SIG-M5 treated with dmso at 0.1 percent for 504 hours (cell line): ENCODE measurements at regions not wholly inside any gene's neighbourhood (a gene's known extent, or its start where the extent isn't known, plus 50 kb on each side); places are given as distances from the start of the nearest gene placed in this dataset.
A peak's percentile ranks its signal among the peaks of the same experiment; 100 is the strongest.

Source experiments
- DNase-seq: peaks from one replicate; lab custom pipeline; 2025; ENCODE audit not compliant: unreplicated experiment; lab: John Stamatoyannopoulos, UW

DNA sequence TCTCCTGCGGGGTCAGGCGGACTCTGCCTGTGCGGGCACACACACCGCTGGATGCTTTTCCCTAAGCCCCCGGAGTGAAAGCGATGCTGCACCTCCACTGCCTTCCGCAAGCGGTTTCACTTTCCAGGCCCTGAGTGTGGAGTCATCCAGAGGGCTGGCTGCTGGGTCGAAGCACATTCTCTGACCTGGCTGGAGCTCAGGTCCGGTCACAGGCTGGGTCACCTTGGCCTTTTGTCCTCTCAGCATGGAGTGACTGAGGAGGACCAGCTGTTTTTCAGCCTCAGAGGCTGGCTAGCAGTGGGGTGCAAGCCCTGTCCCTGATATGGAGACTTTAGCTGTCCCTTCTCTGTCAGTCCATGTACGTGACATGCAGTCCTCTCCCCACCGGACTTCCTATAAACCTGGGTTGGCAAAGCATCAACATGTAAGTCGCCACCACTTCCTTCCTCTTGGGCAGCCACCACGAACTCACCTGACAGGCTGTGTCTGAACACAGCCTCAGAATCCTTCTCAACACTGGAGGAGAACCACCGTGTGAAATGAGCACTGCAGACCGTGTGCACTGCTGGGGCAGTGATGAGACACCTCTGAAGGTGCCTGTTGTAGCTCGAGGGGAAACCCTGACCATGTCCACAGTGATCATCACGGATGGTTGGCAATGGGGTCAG is 51.3 kb downstream of the GADD45G start:
- no peak for DNase-seq

DNA sequence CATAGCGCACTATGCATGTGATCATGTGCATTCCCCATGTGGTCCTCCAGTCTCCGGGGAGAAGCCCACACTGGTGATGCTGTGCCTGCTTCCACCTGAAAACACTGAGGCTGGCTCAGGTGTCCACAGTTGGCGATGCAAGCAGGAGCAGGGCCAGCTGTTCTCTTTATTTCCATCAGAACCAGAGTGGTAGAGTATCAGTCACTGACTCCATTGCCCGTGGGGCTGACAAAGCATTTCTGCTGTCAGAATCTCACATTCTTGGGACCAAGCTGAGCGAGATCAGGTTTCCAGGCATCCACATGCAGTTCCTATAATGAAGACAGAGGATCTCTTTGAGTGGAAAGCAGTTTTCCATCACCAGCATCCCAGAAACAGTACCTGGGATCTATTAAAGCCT is 52.5 kb downstream of the GADD45G start:
- no peak for DNase-seq

DNA sequence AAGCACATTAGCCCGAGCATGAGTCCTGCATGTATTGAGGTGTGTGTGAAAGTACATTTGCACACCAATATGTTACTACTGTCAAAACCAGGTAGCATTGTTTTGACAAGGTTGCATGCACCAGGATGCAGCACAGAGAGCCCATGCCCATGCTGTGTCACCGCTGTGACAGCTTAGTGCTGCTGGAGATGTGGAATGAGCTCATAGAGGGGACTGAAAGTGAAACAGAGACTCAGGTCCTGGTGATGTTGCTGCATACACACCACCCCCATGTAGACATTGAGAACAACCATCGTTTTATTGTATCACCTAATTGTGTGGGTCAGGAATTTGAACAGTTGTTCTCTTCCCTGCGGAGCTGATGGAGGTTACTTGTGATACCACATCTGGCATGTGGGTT is 53.0 kb downstream of the GADD45G start:
- DNase-seq, result no peak

DNA sequence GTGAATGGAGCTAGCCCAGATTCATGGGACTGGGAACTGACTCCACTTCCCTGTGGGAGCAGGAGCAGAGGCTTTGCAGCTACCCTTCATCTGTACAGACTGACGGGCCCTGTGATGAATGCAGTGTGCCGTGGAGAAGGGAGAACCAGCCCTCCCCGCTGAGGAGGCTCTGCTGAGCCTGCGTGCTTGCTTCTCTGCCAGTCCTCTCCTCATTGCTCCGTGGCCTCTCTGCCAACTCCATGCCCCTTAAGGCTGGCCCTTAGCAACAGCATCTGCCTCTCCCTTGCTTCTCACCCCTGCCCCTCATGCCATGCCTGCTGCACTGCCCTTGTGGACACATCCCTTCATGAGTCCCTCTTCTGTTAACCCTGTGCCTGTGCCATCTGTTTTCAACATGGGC is 53.6 kb downstream of the GADD45G start:
- DNase-seq, result no peak

DNA sequence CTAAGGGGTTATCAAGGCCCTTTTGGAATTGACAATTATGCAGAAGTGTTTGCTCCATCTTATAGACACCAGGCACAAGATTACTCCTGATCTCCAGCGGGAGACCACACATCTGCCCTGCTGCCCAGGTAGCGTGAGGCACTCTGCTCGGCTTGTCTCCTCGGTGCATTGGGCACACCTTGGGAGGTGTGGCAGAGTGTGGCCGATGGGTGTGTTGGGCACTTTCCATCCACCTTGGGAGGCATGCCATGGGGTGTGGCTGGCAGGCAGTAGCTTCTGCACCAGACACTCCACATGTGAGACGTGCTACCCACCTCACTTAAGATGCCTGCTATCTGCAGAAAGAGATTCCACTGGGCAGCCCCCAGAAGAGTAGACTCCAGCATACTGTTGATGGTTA is 54.1 kb downstream of the GADD45G start:
- DNase-seq, result no peak

DNA sequence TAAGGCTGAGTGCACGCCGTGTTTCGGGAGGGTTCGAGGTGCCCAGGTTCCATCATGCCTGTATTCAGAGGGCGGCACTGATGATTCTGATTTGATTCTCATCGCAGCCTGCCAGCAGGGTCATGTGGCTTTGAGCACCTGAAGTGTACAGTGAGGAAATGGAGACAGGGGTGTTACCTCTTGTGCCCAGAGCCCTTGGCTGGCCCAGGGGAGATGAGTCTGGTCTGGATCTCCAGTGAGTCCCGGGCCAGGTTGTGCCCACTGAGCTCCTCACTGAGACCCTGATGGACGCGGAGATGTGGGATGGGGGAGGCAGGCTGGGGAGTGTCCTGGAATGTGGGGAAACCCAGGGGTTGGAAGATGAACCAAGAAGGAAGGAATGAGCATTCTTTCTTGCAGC is 54.7 kb downstream of the GADD45G start:
- DNase-seq, result no peak

DNA sequence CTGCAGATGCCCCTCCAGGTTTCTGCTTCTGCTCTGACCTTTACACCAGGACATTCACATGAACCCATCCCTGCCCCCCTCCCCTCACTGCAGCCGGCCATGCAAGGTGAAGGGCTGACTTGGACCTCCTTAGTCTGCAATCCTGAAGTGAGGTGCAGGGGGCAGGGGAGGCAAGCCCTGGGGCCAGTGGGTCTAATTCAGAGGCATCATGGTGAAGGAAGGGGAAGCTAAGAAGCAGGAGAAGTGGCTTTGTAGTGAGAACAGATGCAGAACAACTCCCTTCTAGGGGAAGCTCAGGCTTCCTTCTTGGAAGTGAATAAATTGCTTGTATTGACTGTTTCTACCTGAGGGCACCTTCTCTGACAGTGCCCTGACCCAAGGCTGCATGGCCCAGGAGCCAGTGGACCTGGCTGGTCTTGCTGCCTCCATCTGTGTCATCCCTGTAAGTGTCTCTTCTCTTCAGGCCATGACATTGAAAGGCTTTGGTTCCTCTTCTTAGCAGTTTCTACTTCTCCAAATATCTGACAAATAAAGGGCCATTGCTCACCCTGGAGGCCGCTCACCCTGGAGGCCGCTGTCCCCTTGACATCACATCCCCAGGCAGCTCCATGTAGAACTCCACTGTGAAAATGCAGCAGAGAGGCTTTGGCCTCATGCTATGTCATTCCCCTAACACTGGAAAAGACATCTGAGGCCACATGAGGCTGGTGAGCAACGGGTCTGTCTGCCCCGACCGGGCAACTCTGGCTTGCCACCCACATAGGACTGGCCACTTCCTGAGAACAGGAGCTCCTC is 55.3 kb downstream of the GADD45G start:
- DNase-seq, result peak; percentile 41

DNA sequence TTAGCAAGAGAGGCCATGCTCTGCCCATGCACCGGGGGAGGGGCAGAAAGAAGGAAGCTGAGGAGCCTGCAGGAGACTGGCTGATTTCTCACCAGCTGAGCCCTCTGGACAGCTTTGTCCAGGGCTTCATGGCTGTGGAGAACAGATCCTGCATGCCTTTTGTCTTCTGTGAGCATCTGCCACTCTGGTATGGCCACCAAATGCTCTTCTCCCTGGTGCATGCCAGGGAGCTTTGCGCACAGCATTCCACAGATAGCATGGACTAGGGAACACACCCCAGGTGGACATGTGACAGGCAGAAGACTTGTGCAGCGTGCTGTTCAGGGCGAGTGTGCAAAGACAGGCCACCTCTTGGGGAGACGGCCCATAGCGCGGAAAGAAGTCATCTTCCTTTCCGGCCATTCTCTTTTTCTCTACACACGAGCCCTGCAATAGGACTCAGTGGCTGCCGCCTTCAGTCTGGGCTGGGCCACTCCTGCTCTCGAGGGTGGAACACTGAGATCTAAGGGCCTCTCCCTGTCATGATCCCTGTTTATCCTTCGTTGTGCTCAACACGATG is 56.7 kb downstream of the GADD45G start:
- DNase-seq, result no peak

DNA sequence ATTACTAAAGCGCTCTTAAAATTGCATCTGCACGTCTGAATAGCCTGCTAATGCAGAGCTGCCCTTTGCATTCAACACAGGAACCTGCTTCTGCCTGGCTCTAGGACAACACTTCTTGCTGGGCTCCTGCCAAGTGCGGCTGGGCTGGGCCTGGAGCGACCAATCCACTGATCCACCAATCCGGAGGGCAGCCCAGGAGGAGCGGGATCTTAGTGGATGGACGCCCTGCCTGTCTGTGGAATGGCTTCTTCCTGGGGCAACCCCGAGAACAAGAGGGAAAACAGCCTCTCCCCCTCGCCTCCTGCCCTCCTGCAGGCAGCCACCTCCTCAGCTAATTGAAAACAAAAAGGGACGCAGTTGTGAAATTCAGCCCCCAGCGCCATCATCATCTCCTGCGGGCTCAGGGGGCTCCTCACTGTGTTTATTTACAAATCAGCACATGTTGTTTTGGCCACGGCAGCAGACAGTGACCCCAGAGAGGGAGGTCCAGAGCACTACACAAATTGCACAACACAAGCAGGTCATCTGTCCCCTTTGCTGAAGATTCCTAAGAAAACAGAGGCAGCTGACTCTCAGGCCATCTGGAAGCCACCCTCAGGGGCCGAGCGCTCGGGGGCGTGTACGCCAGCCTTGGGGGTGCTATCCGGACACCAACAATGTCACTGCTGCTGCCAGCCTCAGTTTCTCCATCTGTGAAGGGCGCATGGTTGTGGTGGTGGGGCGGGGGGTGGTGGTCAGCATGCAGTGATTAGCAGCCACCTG is 57.3 kb downstream of the GADD45G start:
- DNase-seq, result peak; percentile 63

DNA sequence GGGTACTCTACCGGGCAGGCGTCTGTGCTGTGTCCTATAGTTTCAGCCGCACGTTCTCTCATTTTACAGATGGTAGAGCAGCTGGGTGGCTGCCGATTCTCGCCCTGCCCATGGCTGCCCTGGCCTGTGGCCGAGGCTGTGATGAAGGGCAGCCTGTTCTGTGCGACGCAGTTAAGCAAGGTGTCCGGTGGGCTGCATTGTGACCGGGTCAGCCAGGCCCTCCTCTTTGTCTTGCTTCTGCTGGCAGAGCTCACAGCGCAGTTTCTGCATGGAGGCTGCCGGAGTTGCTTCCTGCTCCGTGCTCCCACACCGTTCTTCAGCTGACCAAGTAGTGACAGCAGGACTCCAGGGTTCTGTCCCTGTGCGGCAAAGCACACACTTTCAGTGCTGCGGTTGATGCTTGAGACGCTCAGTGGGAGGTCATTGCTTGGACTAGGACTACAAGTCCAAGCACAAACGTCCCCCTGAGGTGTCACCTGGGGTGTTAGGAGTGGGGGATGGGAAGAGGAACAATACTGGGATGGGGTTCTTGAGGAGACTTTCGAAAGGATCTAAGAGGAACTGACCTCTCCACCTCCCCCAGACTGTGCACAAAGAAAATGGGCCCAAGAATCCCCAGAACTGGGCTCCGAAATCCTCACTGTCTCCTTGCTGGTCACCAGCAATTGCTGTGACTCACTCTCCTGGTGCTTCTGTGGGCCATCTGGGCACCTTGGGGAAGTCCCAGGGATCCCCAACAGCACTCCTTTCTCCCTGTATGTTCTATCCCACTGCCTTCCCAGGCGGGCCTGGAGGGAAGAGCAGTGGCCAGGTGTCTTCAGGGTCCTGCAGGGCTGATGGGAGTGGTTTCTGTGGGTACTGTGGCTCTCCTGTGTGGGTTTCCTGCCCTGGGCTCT is 58.2 kb downstream of the GADD45G start:
- DNase-seq, result no peak

DNA sequence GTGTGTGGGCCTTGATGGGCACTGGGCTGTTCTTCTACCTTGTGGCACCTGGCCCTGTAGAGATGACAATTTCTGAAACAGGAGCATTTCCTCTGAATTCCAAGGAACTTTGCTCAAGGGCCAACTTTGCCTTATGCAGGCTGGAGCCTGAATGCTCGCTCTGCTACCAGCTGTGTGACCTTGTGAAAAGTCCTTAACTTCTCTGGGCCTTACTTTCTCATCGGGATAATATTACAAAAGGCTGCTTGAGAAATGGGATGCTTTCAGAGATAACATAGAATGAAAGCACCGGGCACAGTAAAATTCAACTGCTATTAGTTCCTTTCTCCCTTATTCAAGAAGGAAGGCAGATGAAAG is 58.8 kb downstream of the GADD45G start:
- no peak for DNase-seq

DNA sequence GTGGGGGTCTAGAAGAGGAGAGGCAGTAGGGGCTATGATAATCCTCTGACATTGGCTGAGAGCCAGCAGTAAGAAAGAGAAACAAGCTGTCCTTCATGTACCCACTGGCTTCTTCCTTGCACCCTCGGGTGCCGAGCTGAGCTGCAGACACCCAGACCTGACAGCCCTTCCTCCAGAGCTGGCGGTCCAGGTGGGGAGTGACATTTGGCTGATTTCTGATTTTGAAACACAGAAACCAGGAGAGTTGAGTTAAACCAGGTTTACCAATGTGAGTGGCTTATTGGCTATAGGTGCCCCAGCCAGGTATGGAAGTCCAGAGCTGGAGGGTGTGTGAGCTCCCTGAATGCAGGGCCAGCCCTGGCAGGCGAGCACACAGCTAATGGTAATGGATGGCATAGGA is 59.2 kb downstream of the GADD45G start:
- DNase-seq, result no peak

DNA sequence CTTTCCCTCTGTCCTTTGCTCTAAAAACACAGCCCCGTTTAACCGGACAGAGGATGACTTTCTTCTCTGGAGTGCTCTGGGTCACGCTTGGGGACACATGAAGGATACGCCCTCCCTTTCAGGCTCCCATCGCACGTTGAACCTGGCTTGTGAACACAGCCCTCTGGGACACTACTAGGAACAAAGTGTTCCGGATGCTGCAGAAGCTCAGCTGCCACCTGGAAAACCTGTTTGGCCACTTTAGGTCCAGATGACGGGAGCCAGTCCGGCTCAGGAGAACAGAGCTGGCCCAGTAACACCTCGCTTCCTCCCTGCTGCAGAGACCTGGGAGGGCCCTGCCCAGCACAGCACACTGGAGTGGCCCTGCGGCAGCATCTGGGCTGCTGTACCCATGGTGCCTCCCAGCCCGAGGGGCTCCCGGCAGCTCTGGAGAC is 60.1 kb downstream of the GADD45G start:
- peak; percentile 57 for DNase-seq

DNA sequence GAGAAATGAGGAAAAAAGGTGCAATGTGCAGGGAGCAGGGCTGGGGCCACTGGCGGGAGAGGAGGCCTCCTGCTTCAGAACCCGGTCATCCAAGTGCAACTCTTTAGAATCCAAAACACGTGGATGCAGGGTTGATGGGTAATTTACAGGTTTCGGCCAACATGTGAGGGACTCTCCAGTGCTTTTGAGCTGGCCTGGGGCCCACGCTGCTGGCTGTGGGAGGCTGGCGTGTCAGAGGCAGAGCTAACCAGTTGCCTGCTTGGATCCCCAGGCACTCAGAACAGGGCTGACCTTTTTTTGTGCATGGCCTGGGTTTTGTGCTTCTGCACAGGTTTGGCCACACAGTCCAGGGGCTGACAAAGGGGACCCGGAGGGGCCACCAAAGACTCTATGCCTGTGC is 61.6 kb downstream of the GADD45G start:
- DNase-seq, result no peak

DNA sequence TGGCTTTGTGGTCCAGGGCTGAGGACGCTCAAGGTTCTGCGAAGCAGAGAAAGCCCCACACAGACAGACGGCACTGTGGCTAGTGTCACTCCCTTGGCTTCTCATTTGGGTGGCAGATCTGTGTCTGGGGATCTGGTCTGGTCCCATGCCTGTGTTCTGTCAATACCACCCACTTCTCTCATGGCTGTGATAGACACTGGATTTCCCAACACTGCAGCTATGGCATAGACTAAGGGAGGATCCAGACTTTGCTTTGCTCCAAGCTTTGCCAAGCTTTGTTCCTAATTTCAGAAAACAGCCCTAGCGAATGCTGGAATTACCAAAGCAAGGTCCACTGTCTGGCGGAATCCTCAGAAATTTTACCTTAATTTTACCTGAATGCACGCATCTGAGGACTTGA is 62.1 kb downstream of the GADD45G start:
- DNase-seq, result no peak

DNA sequence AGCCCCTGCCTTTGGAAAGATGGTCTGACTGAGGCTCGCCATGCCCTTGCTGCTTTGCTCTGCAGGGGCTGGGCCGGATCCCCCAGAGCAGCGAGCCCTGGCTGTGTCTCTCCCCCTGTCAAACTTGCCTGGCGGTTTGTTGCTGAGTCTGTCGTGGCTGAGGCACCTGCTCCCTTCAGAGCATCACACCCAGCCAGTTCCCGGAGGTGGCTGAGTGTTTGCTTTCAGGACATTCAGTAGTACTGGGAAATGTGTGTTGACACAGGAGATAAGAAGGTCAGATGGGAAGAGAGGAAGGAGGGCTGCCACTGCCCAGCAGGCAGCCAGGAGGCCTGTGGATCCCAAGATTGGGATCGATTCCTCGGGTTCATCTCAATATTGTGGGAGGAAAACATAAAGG is 62.9 kb downstream of the GADD45G start:
- peak; percentile 24 for DNase-seq

DNA sequence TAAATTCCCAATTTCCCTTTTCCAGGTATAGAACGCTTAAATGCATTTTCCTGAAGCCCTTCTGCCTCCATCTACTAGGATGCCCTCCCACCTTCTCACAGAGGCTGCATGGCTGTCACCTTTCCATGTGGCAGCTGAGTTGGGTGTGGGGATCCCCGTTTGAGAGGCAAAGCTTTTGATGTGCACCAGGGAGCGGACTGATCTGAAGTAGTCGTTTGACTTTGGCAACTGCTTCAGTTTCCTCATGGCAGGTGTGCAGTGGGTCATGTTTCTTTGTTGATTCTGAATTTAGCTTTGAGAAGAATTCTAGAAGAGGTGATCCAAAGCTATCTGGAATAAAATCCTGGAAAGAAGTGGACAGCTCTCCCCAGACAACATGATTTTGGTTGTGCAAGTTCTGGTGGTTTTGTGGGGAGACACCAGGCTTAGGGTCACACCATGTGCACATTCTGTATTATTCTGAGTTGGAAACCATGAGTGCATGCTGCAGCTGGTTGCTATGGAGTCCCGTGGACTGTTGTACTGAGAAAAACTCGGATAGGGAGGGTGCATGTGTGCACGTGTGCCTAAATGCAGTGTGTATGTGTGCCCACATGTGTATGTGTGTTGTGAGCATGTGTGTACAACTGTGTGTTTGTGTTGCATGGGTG is 63.5 kb downstream of the GADD45G start:
- DNase-seq, result no peak

DNA sequence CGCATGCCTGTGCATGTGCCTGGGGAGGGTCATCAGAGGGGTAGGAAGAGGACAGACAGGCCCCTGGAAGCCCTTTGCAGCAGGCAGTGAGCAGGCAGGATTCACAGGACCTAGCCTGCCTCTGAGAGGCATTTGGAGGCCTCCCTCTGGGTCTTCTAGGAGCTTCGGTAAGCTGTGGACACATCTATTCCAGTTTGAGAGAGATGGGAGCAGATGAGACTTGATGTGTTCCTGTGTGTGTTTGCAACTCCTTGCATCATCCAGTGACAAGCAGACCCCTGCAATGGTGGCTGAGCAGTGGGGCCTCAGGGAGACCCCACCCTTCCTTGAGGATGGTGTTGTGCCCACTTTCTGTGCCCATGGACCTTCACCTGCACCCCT is 64.0 kb downstream of the GADD45G start:
- no peak for DNase-seq

DNA sequence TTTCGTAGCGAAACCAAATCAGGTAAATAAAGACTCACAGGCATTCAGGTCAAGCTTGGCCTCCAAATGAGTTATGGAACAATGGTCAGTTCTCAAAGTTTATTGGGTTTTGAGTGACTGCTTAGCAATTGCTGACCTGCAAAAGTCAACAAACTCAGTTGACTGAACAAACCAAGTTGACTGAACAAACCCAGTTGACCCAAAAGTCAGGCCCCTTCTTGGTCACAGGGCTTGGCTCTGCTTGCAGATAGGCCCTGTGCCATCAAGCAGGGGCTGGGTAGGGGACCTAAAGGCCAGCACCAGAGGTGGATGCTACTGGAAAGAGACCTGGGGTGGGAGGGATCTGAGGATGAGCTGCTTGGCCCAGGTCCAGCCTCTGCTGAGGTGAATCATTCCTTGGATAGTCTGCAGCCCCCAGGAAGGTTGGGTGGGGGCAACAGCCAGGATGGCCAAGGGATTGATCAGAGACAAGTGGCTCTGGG is 64.6 kb downstream of the GADD45G start:
- peak; percentile 25 for DNase-seq

DNA sequence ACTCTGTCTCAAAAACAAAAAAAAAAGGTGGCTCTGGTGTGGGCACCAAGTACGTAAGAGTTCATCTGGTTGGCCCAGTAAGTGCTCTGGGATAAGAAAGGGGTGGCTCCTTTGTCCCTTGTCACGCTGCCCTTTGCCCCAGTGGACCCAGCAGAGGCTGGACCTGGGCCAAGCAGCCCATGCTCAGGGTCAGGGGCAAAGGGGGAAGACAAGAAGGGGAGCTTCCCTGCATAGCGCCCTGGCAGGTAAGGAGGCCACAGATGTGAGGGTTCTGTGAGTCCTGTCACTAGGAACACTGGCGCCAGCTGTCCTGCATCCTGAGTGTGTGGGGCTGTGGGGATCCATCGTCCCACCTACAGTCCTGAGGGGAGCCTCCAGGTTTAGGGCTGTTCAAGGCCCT is 65.3 kb downstream of the GADD45G start:
- no peak for DNase-seq
